Osteocyte (in vitro differentiated cells): ENCODE measurements at regions not wholly inside any gene's neighbourhood (a gene's known extent, or its start where the extent isn't known, plus 50 kb on each side); places are given as distances from the start of the nearest gene placed in this dataset.

Experiments
- DNase-seq: peaks from one replicate; pipeline ENCODE4 v3.0.0; 2021; ENCODE audit warnings: mixed read lengths; ENCODE audit not compliant: unreplicated experiment; ENCODE audit errors: extremely low spot score
- H3K27ac Mint-ChIP-seq: one replicate; pipeline ENCODE4 v1.8.0; 2021; ENCODE audit warnings: mild to moderate bottlenecking, mixed read lengths; ENCODE audit not compliant: unreplicated experiment
- H3K27me3 Mint-ChIP-seq: one replicate; pipeline ENCODE4 v1.8.0; 2021; ENCODE audit warnings: mixed read lengths; ENCODE audit not compliant: unreplicated experiment
- H3K36me3 Mint-ChIP-seq: one replicate; pipeline ENCODE4 v1.8.0; 2021; ENCODE audit warnings: mixed read lengths; ENCODE audit not compliant: unreplicated experiment
- H3K4me1 Mint-ChIP-seq: one replicate; pipeline ENCODE4 v1.8.0; 2021; ENCODE audit warnings: mixed read lengths; ENCODE audit not compliant: unreplicated experiment
- H3K4me3 Mint-ChIP-seq: one replicate; pipeline ENCODE4 v1.8.0; 2021; ENCODE audit warnings: mild to moderate bottlenecking, moderate library complexity, mixed read lengths; ENCODE audit not compliant: unreplicated experiment
- H3K9me3 Mint-ChIP-seq: one replicate; pipeline ENCODE4 v1.8.0; 2021; ENCODE audit warnings: mixed read lengths; ENCODE audit not compliant: unreplicated experiment
- CTCF ChIP-seq: fragments of 200-600 bp; sonication (generic); IDR thresholded peaks from 2 replicates; pipeline ENCODE4 v1.5.0; 2021; ENCODE audit warnings: antibody characterized with exemption, mild to moderate bottlenecking, moderate library complexity

- Mint-ChIP-seq H3K4me3 (no peak overlapping the region), H3K9me3 (no peaks in the 10 kb centered on the region), H3K27ac (no peak overlapping the region), H3K4me1 (peaks cover 13% of the 10 kb centered on the region), H3K27me3 (no peaks in the 10 kb centered on the region), H3K36me3 (no peaks in the 10 kb centered on the region)
- no peak for DNase-seq
- TF ChIP-seq CTCF = no peak
Measured at GRCh38 chr2:220273082-220273481, 645.7 kb downstream of the SLC4A3 start.

GRCh38 chr2:220275454-220275853, 648.0 kb downstream of the SLC4A3 start:
- Mint-ChIP-seq H3K4me1 (peaks cover 16% of the 10 kb centered on the region), H3K27me3 (no peaks in the 10 kb centered on the region), H3K27ac (no peak overlapping the region), H3K9me3 (peaks cover 3% of the 10 kb centered on the region), H3K4me3 (no peak overlapping the region), H3K36me3 (no peaks in the 10 kb centered on the region)
- no peak for TF ChIP-seq CTCF
- DNase-seq = no peak

GRCh38 chr2:220276741-220277444, 649.5 kb downstream of the SLC4A3 start:
- peaks cover 16% of the 10 kb centered on the region for H3K4me1 Mint-ChIP-seq
- no peak for DNase-seq
- TF ChIP-seq CTCF = no peak
- peaks cover 3% of the 10 kb centered on the region for H3K9me3 Mint-ChIP-seq
- H3K36me3 Mint-ChIP-seq = no peaks in the 10 kb centered on the region
- H3K4me3 Mint-ChIP-seq = no peak overlapping the region
- no peak overlapping the region for H3K27ac Mint-ChIP-seq
- no peaks in the 10 kb centered on the region for H3K27me3 Mint-ChIP-seq

- Mint-ChIP-seq H3K36me3 (no peaks in the 10 kb centered on the region), H3K27me3 (no peaks in the 10 kb centered on the region), H3K27ac (no peak overlapping the region), H3K9me3 (peaks cover 3% of the 10 kb centered on the region), H3K4me3 (no peak overlapping the region), H3K4me1 (peaks cover 16% of the 10 kb centered on the region)
- no peak for TF ChIP-seq CTCF
- no peak for DNase-seq
Measured at GRCh38 chr2:220277445-220277975, 650.1 kb downstream of the SLC4A3 start.

GRCh38 chr2:220278022-220278421, 650.6 kb downstream of the SLC4A3 start:
- Mint-ChIP-seq H3K4me3 (no peak overlapping the region), H3K27ac (no peak overlapping the region), H3K9me3 (peaks cover 3% of the 10 kb centered on the region), H3K4me1 (peaks cover 14% of the 10 kb centered on the region), H3K27me3 (no peaks in the 10 kb centered on the region), H3K36me3 (no peaks in the 10 kb centered on the region)
- TF ChIP-seq CTCF = no peak
- DNase-seq = no peak
